K562 (cell line): ENCODE measurements at regions not wholly inside any gene's neighbourhood (a gene's known extent, or its start where the extent isn't known, plus 50 kb on each side); places are given as distances from the start of the nearest gene placed in this dataset.

Source experiments
- CBFA2T3 ChIP-seq: fragments of 450-650 bp; IDR thresholded peaks from 2 replicates; pipeline ENCODE4 v1.6.1; 2017
- CEBPB ChIP-seq: fragments of 450-650 bp; IDR thresholded peaks from 2 replicates; pipeline ENCODE4 v1.6.1; 2016; ENCODE audit warnings: missing genetic modification characterization, missing compliant biosample characterization
- E4F1 ChIP-seq: fragments of 250-450 bp; sonication (Bioruptor Pico); IDR thresholded peaks from 2 replicates; pipeline ENCODE4 v1.5.0; 2021; ENCODE audit warnings: mild to moderate bottlenecking, borderline replicate concordance
- FIP1L1 ChIP-seq: fragments of 200-400 bp; formaldehyde crosslinking; IDR thresholded peaks from 2 replicates; pipeline ENCODE4 v1.6.1; 2018; ENCODE audit warnings: mild to moderate bottlenecking, low read depth, low read length; ENCODE audit not compliant: poor library complexity, severe bottlenecking
- GTF3C2 ChIP-seq: IDR thresholded peaks from 3 replicates; pipeline ENCODE4 v1.6.1; 2011; ENCODE audit warnings: borderline replicate concordance, mild to moderate bottlenecking, moderate library complexity; ENCODE audit not compliant: insufficient read length; ENCODE audit errors: extremely low read depth
- MAZ ChIP-seq, 2 experiments: fragments of 450-650 bp in 1 of 2; sonication (generic) in 1 of 2; formaldehyde crosslinking; IDR thresholded peaks in 1 of 2; conservative IDR thresholded peaks in 1 of 2; 2 replicates each; pipeline versions ENCODE4 v1.4.0 to v1.5.0; 2020; ENCODE audit warnings: mild to moderate bottlenecking in 1 of 2, missing genetic modification reagents in 1 of 2
- NCOA4 ChIP-seq: fragments of 450-650 bp; IDR thresholded peaks from 2 replicates; pipeline ENCODE4 v1.6.1; 2018; ENCODE audit warnings: mild to moderate bottlenecking; ENCODE audit not compliant: partially characterized antibody
- RNF2 ChIP-seq: sonication (generic); IDR thresholded peaks from 2 replicates; pipeline ENCODE4 v1.6.1; 2016
- SP2 ChIP-seq: IDR thresholded peaks from 2 replicates; pipeline ENCODE4 v1.6.1; 2011; ENCODE audit warnings: mild to moderate bottlenecking, low read depth, low read length, moderate library complexity; ENCODE audit not compliant: poor library complexity, severe bottlenecking; ENCODE audit errors: extremely low read depth
- SPI1 ChIP-seq: IDR thresholded peaks from 2 replicates; pipeline ENCODE4 v1.6.1; 2011; ENCODE audit warnings: low read depth, low read length, control low read depth, borderline replicate concordance
- SREBF1 ChIP-seq: fragments of 150-350 bp; IDR thresholded peaks from 2 replicates; pipeline ENCODE4 v1.6.1; 2014; ENCODE audit warnings: antibody characterized with exemption, low read depth, low read length, borderline replicate concordance
- U2AF2 ChIP-seq: fragments of 200-400 bp; formaldehyde crosslinking; optimal IDR thresholded peaks from 2 replicates; pipeline ENCODE3; 2017; ENCODE audit warnings: low read depth, mild to moderate bottlenecking, low read length

DNA sequence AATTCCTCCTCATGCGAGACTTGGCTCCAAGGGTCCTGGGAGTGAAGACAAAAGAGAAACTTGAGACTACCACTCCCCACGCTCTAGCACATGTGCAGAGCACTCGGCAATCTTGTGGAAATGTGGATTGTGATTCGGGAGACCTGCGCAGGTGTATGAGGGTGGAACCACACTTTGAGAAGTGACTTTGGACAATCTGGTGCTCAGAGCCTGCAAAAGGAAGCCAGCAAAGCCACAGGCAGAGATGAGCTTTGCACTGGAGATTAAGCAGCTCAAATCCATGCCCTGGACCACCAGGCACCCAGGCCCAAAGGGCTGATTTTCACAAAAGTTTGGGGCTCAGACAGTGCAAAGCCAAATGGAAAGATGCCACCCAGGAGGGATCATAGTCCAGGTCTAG, 162.5 kb upstream of the TSHZ3 start (continued):
- no peak for TF ChIP-seq E4F1 (CRISPR knock-in tag)
- no peak for TF ChIP-seq RNF2
- TF ChIP-seq CEBPB (tag) = no peak
- TF ChIP-seq SPI1 = no peak
- TF ChIP-seq GTF3C2 = no peak
- no peak for TF ChIP-seq MAZ (CRISPR knock-in tag; conservative IDR thresholded peaks at IDR 0.05 in 1 of 2, IDR thresholded peaks at IDR 0.05 in 1 of 2)
- TF ChIP-seq U2AF2 = no peak
- TF ChIP-seq SP2 = no peak
- no peak for TF ChIP-seq FIP1L1
- TF ChIP-seq CBFA2T3 = no peak
- no peak for TF ChIP-seq NCOA4
- TF ChIP-seq SREBF1 = no peak
